GM18858 (cell line): ENCODE measurements at regions not wholly inside any gene's neighbourhood (a gene's known extent, or its start where the extent isn't known, plus 50 kb on each side); places are given as distances from the start of the nearest gene placed in this dataset.
"Not testable (repeated sequence)": the region's sequence is repeated elsewhere in the genome, so short reads cannot be mapped to it uniquely, and the experiment has no call there.

Source experiments
- ATAC-seq: cut with Tn5 transposase; IDR thresholded peaks from one replicate; pipeline ENCODE4 v1.9.1; 2021; ENCODE audit not compliant: unreplicated experiment

- no peak for ATAC-seq
These were observed 133.7 kb upstream of the EDIL3 start for GRCh38 chr5:84518370-84518769.

- no peak for ATAC-seq
These were observed 121.9 kb upstream of the EDIL3 start for GRCh38 chr5:84506625-84507024.

GRCh38 chr5:84494453-84494852 is 109.8 kb upstream of the EDIL3 start:
- no peak for ATAC-seq

- ATAC-seq, result no peak
These were observed 103.3 kb upstream of the EDIL3 start for GRCh38 chr5:84487963-84488362.

GRCh38 chr5:84480873-84481637 is 96.4 kb upstream of the EDIL3 start:
- no peak for ATAC-seq

DNA sequence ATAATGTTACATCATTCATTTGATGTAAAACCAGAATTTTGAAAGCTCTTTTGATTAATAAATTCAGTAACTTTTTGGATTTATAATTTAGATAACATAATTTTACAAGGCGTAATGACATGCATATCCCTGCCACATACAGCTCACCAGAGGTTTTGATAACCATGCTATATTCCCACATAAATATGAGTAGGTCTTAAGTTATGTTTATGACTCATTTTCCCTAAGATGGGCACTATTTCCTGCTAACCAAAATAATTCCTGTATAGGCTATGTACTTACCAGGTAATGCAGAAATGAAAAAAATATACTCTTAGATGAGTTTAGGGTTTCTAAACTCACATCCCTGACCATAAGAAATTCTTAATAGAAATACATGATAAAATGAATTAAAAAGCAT is 93.9 kb upstream of the EDIL3 start:
- ATAC-seq, result no peak

DNA sequence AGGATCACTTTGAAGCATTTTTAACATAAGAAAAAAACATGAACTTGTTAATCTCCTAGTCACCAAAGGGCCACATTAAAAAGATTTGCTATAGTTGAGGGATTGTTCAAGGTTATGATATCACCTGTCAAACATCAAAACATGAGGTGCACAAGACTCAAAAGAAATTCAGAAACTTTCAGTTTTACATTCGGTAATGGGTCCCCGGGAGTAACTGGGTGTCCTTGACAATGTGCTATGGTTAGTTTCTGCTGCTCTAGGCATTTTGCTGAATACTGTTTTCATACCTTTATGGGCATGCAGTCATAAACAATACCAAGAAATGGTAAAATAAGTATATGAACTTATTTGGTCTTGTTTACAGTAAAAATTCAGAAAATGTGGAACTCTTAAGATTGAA is 92.8 kb upstream of the EDIL3 start:
- no peak for ATAC-seq

DNA sequence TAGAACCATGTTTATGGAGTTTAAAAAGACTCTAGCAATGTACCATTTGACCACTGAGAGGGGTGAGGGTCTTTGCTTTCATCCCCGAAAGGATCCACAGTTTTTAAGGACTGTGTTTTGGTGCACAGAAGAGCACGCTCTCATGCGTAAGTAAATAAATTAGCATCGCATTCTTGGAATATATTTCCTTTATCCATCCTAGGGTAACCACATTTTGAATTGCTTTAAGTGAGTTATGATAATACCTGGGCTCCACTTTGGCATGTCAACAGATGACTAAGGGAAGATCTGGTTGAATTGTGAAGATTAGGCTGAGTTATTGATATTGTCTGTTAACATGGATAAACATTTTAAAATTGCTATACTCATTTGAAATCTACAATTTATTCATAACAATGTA is 89.4 kb upstream of the EDIL3 start:
- ATAC-seq, result no peak

DNA sequence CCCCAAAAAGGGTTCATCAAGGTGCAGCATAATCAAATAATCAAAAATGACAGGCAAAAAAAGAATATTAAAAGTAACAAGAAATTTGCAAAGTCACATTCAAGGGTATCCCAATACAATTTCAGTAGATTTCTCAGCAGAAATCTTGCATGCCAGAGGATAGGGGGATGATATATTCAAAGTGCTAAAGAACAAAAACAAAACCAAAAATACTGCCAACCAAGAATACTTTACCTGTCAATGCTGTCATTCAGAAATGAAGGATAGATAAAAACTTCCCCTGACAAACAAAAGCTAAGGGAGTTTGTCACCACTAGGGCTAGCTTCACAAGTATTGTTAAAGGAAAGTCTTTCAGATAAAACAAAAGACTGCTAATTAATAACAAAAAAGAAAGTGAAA is 68.7 kb upstream of the EDIL3 start:
- no peak for ATAC-seq

DNA sequence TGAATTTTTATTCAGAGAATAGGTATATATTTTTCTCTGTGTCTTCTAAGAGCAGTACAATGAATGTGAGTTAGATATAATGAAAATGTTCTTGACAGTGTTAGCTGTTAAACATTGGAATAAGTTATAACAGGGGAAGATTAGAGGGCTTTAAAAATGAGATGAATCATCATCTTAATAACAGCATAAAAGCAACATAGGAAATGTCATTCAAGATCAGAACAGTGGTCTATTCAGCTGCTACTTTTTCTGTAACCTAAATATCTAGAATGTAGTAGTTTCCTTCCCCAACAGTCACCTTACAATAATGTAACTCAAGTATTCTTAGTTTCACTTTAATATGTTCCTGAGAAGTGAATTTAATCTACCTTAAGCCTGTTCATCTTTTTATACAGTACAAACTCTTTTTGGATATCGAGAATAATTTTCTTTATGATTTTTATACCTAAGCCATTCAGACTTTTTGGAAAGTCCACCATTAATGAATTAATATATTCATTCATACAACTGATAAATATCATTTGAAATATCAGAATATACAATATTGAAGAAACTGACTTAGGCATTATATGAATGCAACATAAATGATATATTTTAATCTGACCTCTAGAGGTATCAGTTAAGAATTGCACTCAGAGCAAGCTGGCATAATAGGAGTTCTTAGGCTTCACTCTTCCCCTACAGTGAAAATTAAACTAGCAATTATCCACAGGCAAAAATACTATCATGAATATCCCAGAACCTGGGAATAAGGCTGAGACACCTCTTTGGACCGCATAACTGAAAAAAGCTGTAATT is 66.1 kb upstream of the EDIL3 start:
- no peak for ATAC-seq

- ATAC-seq, result no peak
These were observed 60.5 kb upstream of the EDIL3 start for GRCh38 chr5:84445049-84445685.

- ATAC-seq, result no peak
These were observed 53.8 kb upstream of the EDIL3 start for GRCh38 chr5:84438456-84438855.

DNA sequence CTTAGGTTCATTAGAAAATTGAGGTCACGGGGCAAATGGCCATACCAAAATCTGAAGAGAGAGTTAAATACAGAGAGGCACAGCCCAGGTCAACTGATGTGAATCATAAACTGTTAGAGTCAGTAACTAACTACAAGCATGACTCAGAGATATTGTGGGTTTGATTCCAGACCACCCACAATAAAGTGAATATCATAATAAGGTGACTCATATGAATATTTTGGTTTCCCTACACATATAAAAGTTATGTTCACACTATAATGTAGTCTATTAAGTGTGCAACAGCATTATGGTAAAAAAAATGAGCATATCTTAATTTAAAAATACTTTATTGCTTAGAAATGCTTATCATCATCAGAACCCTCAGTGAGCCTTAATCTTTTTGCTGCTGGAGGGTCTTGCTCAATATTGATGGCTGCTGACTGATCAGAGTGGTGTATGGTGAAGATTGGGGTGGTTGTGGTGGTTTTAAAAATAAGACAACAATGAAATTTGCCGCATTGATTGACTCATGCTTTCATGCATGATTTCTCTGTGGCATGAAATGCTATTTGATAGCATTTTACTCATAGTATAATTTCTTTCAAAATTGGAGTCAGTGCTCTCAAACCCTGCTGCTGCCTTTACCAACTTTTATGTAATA is 53.1 kb upstream of the EDIL3 start:
- no peak for ATAC-seq

DNA sequence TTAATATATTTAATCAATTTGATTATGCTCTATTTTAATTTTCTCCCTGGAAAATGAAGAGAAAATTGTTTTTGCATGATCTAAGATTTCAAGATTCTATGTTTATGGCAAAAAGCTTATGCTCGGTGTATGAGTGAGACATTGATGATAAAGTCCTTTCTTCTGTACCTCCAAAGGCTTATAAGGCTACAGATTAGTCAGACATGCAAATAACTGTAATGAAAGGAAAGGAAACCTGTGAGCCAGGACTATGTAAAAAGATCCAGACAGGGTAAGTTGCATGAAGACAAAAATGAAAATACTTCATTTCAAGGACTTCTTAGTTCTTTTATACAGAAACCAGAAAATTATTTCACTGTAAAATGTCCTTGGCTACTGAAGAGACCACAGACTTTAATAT is 52.2 kb upstream of the EDIL3 start:
- peak; percentile 52 for ATAC-seq

DNA sequence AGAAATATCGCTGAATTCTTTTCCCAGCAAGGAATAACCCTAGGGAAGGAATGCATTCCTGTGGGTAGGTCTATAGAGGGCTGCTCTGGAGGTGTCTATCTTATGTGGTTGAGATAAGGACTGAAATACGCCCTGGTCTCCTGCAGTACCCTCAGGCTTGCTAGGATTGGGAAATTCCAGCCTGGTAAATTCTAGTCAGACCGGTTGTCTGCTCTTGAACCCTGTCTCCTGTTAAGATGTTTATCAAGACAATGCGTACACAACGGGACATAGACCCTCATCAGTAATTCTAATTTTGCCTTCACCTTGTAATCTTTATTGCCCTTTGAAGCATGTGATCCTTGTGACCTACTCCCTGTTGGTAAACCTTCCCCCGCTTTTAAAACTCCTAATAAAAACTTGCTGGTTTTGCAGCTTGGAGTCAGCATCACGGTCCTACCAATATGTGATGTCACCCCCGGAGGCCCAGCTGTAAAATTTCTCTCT is 51.2 kb upstream of the EDIL3 start:
- ATAC-seq, result not testable (repeated sequence)
